Mesenchymal stem cell (in vitro differentiated cells and primary cell): ENCODE measurements at regions not wholly inside any gene's neighbourhood (a gene's known extent, or its start where the extent isn't known, plus 50 kb on each side); places are given as distances from the start of the nearest gene placed in this dataset.

Experiments used
- DNase-seq: peaks from one replicate; pipeline ENCODE4 v3.0.0-alpha.2; 2013
- H2AFZ ChIP-seq: one replicate; pipeline ENCODE4 v1.6.1; 2013; ENCODE audit warnings: low read depth, mild to moderate bottlenecking, control low read depth, inconsistent platforms, low read length, moderate library complexity
- H2AK5ac ChIP-seq: 2 replicates; pipeline ENCODE4 v1.6.1; 2013; ENCODE audit warnings: low read length, moderate library complexity, mild to moderate bottlenecking, inconsistent platforms; ENCODE audit not compliant: severe bottlenecking
- H2BK120ac ChIP-seq: one replicate; pipeline ENCODE4 v1.6.1; 2013; ENCODE audit warnings: low read depth, mild to moderate bottlenecking, inconsistent platforms, low read length, moderate library complexity
- H2BK12ac ChIP-seq, 2 experiments: one replicate each; pipeline ENCODE4 v1.6.1; 2013; ENCODE audit warnings: inconsistent platforms in 2 of 2, low read length in 2 of 2, mild to moderate bottlenecking in 2 of 2, moderate library complexity in 2 of 2, control low read depth in 1 of 2
- H2BK15ac ChIP-seq: one replicate; pipeline ENCODE4 v1.6.1; 2013; ENCODE audit warnings: mild to moderate bottlenecking, low read depth, inconsistent platforms; ENCODE audit not compliant: poor library complexity, severe bottlenecking
- H2BK5ac ChIP-seq: 2 replicates; pipeline ENCODE4 v1.6.1; 2013; ENCODE audit warnings: low read depth, mild to moderate bottlenecking, low read length, control low read depth, inconsistent platforms; ENCODE audit not compliant: poor library complexity, severe bottlenecking
- H3K14ac ChIP-seq, 2 experiments: one replicate each; pipeline ENCODE4 v1.6.1; 2013; ENCODE audit warnings: inconsistent platforms in 2 of 2, low read length in 2 of 2, control low read depth in 1 of 2, mild to moderate bottlenecking in 1 of 2, moderate library complexity in 1 of 2
- H3K18ac ChIP-seq, 2 experiments: one replicate each; pipeline ENCODE4 v1.6.1; 2013; ENCODE audit warnings: inconsistent platforms in 2 of 2, low read length in 2 of 2, control low read depth in 1 of 2, low read depth in 1 of 2, mild to moderate bottlenecking in 1 of 2
- H3K23ac ChIP-seq, 2 experiments: one replicate each; pipeline ENCODE4 v1.6.1; 2013; ENCODE audit warnings: inconsistent platforms in 2 of 2, low read length in 2 of 2, mild to moderate bottlenecking in 2 of 2, moderate library complexity in 2 of 2, control low read depth in 1 of 2
- H3K27ac ChIP-seq: 2 replicates; pipeline ENCODE4 v1.5.1; 2013; ENCODE audit warnings: mild to moderate bottlenecking, moderate library complexity, low read length, control low read depth, inconsistent platforms; ENCODE audit not compliant: poor library complexity, severe bottlenecking
- H3K27me3 ChIP-seq, 2 experiments: 2 replicates each; pipeline versions ENCODE4 v1.6.1 to v1.7.0; 2013; ENCODE audit warnings: low read length in 2 of 2, mild to moderate bottlenecking in 2 of 2, moderate library complexity in 2 of 2, control low read depth in 1 of 2, inconsistent platforms in 1 of 2; ENCODE audit not compliant: control insufficient read depth in 1 of 2, insufficient read depth in 1 of 2
- H3K36me3 ChIP-seq, 2 experiments: 2 replicates each; pipeline versions ENCODE4 v1.6.1 to v1.7.0; 2013; ENCODE audit warnings: low read length in 2 of 2, control low read depth in 1 of 2, inconsistent platforms in 1 of 2, low read depth in 1 of 2, mild to moderate bottlenecking in 1 of 2; ENCODE audit not compliant: insufficient read depth in 2 of 2, control insufficient read depth in 1 of 2
- H3K4ac ChIP-seq, 2 experiments: one replicate each; pipeline ENCODE4 v1.6.1; 2013; ENCODE audit warnings: inconsistent platforms in 2 of 2, low read length in 2 of 2, mild to moderate bottlenecking in 2 of 2, moderate library complexity in 2 of 2, control low read depth in 1 of 2, low read depth in 1 of 2
- H3K4me1 ChIP-seq: 2 replicates; pipeline ENCODE4 v1.6.1; 2013; ENCODE audit warnings: low read depth, low read length, control low read depth; ENCODE audit not compliant: control insufficient read depth, insufficient read depth
- H3K4me2 ChIP-seq: 2 replicates; pipeline ENCODE4 v1.6.1; 2013; ENCODE audit warnings: low read length, mild to moderate bottlenecking, inconsistent platforms; ENCODE audit not compliant: poor library complexity, severe bottlenecking
- H3K4me3 ChIP-seq, 2 experiments: 2 replicates each; pipeline versions ENCODE4 v1.5.1 to v1.7.0; 2013; ENCODE audit warnings: low read length in 2 of 2, mild to moderate bottlenecking in 2 of 2, control low read depth in 1 of 2, low read depth in 1 of 2; ENCODE audit not compliant: insufficient read depth in 1 of 2
- H3K79me1 ChIP-seq: replicated peaks from 2 replicates; pipeline ENCODE4 v1.6.1; 2013; ENCODE audit warnings: mild to moderate bottlenecking, control low read depth, low read length, inconsistent platforms; ENCODE audit not compliant: poor library complexity, severe bottlenecking
- H3K9ac ChIP-seq: 2 replicates; pipeline ENCODE4 v1.7.0; 2013; ENCODE audit warnings: mild to moderate bottlenecking, low read length, moderate library complexity
- H3K9me3 ChIP-seq: 2 replicates; pipeline ENCODE4 v1.7.0; 2013; ENCODE audit warnings: mild to moderate bottlenecking, low read length; ENCODE audit not compliant: control insufficient read depth
- H4K8ac ChIP-seq: one replicate; pipeline ENCODE4 v1.6.1; 2013; ENCODE audit warnings: inconsistent platforms, mild to moderate bottlenecking, low read length, moderate library complexity
- H4K91ac ChIP-seq: one replicate; pipeline ENCODE4 v1.6.1; 2013; ENCODE audit warnings: mild to moderate bottlenecking, low read length, inconsistent platforms
- WGBS: methylation state at CpG from one replicate; pipeline ENCODE4 v1.1.7; 2013; ENCODE audit warnings: mixed read lengths; 5-methylcytosine and 5-hydroxymethylcytosine counted together

- Histone ChIP-seq H3K4me2 (no peak overlapping the region), H3K4me1 (no peaks in the 10 kb centered on the region), H3K79me1 (no peaks in the 10 kb centered on the region), H3K36me3 (no peaks in the 10 kb centered on the region), H3K18ac (no peak overlapping the region), H3K9ac (no peak overlapping the region), H3K4ac (no peak overlapping the region), H4K91ac (no peak overlapping the region), H3K27me3 (peaks cover 6 to 11% of the 10 kb centered on the region in 2 experiments), H2AFZ (no peak overlapping the region), H2BK12ac (no peak overlapping the region), H3K14ac (no peak overlapping the region), H4K8ac (no peak overlapping the region), H2BK15ac (no peak overlapping the region), H3K9me3 (peaks cover 9% of the 10 kb centered on the region), H2BK120ac (no peak overlapping the region), H3K23ac (no peak overlapping the region), H2BK5ac (no peak overlapping the region), H3K27ac (no peak overlapping the region), H2AK5ac (no peak overlapping the region), H3K4me3 (no peak overlapping the region)
- 66% methylated on average over 7 of the region's 7 CpGs for WGBS
- no peak for DNase-seq
These were observed 193.4 kb downstream of the ATPSCKMT start for GRCh38 chr5:10056228-10056760.

GRCh38 chr5:10049858-10050455, 199.7 kb downstream of the ATPSCKMT start:
- DNase-seq, result no peak
- no peak overlapping the region for H4K8ac ChIP-seq
- no peak overlapping the region for H2AFZ ChIP-seq
- no peaks in the 10 kb centered on the region for H3K27me3 ChIP-seq
- no peak overlapping the region for H3K4ac ChIP-seq
- no peak overlapping the region for H3K14ac ChIP-seq
- H3K79me1 ChIP-seq, result no peaks in the 10 kb centered on the region
- H2BK5ac ChIP-seq, result no peak overlapping the region
- no peak overlapping the region for H3K9ac ChIP-seq
- no peaks in the 10 kb centered on the region for H3K36me3 ChIP-seq
- no peak overlapping the region for H3K18ac ChIP-seq
- H3K23ac ChIP-seq, result no peak overlapping the region
- no peak overlapping the region for H4K91ac ChIP-seq
- no peak overlapping the region for H3K4me2 ChIP-seq
- H3K4me3 ChIP-seq, result no peak overlapping the region
- H2AK5ac ChIP-seq, result no peak overlapping the region
- 86% methylated on average over 1 of the region's 1 CpG for WGBS
- H3K27ac ChIP-seq, result no peak overlapping the region
- no peak overlapping the region for H2BK12ac ChIP-seq
- H3K9me3 ChIP-seq, result peaks cover 13% of the 10 kb centered on the region
- H3K4me1 ChIP-seq, result no peaks in the 10 kb centered on the region
- H2BK120ac ChIP-seq, result no peak overlapping the region
- H2BK15ac ChIP-seq, result no peak overlapping the region

- Histone ChIP-seq H3K27ac (no peak overlapping the region), H3K4me1 (no peaks in the 10 kb centered on the region), H3K27me3 (peaks cover 2 to 4% of the 10 kb centered on the region in 2 experiments), H3K9ac (no peak overlapping the region), H3K36me3 (no peaks in the 10 kb centered on the region), H2BK5ac (no peak overlapping the region), H3K18ac (no peak overlapping the region), H3K4me2 (no peak overlapping the region), H2AFZ (no peak overlapping the region), H2BK15ac (no peak overlapping the region), H3K23ac (no peak overlapping the region), H3K14ac (no peak overlapping the region), H3K4me3 (no peak overlapping the region), H3K9me3 (peaks cover 8% of the 10 kb centered on the region), H2BK120ac (no peak overlapping the region), H2AK5ac (no peak overlapping the region), H4K91ac (no peak overlapping the region), H3K4ac (no peak overlapping the region), H3K79me1 (no peaks in the 10 kb centered on the region), H2BK12ac (no peak overlapping the region), H4K8ac (no peak overlapping the region)
- 72% methylated on average over 7 of the region's 7 CpGs for WGBS
- no peak for DNase-seq
These were observed 203.0 kb downstream of the ATPSCKMT start for GRCh38 chr5:10046676-10047075.

GRCh38 chr5:10045376-10045775, 204.3 kb downstream of the ATPSCKMT start:
- Histone ChIP-seq H3K4me2 (no peak overlapping the region), H3K36me3 (no peaks in the 10 kb centered on the region), H3K27ac (no peak overlapping the region), H2BK120ac (no peak overlapping the region), H2BK12ac (no peak overlapping the region), H2BK15ac (no peak overlapping the region), H2BK5ac (no peak overlapping the region), H3K79me1 (no peaks in the 10 kb centered on the region), H2AFZ (no peak overlapping the region), H3K9me3 (no peaks in the 10 kb centered on the region), H3K4ac (no peak overlapping the region), H3K27me3 (peaks cover 2 to 4% of the 10 kb centered on the region in 2 experiments), H3K23ac (no peak overlapping the region), H4K91ac (no peak overlapping the region), H3K4me1 (no peaks in the 10 kb centered on the region), H3K18ac (no peak overlapping the region), H3K14ac (no peak overlapping the region), H3K9ac (no peak overlapping the region), H3K4me3 (no peak overlapping the region), H4K8ac (no peak overlapping the region), H2AK5ac (no peak overlapping the region)
- WGBS, result 84% methylated on average over 4 of the region's 6 CpGs
- no peak for DNase-seq
